WI38 (cell line): ENCODE measurements at regions not wholly inside any gene's neighbourhood (a gene's known extent, or its start where the extent isn't known, plus 50 kb on each side); places are given as distances from the start of the nearest gene placed in this dataset.

Source experiments
- H3K4me3 ChIP-seq: 2 replicates; pipeline ENCODE4 v1.5.1; 2011; ENCODE audit warnings: low read depth, mild to moderate bottlenecking, control low read depth, low read length
- TF ChIP-seq, protein P1 (sequence below): IDR thresholded peaks from 2 replicates; pipeline ENCODE4 v1.5.1; 2012; ENCODE audit warnings: low read depth, mild to moderate bottlenecking, control low read depth, low read length

DNA sequence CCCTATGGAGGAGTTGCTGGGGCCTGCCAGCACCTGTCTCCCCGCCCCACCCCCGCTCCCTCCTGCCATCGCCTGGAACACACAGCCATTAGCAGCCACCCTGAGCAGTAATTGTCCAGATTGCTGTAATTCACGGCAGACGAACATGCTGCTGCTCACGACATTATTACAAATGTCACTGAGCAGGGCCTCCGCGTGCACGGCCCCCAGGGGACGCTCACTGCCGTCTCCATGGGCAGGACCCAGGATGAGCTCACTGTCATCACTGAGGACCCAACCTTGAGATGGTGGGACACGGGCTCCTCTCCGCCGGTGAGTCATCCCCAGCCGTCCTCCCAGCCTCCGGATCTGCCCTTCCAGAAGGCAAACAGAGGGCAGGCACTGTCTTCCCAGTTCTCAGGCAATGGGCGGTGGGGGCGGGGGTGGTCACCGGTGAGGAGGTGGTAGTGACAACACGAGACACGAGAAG lies 100.4 kb downstream of the RFLNA start:
- TF ChIP-seq, protein P1, sequence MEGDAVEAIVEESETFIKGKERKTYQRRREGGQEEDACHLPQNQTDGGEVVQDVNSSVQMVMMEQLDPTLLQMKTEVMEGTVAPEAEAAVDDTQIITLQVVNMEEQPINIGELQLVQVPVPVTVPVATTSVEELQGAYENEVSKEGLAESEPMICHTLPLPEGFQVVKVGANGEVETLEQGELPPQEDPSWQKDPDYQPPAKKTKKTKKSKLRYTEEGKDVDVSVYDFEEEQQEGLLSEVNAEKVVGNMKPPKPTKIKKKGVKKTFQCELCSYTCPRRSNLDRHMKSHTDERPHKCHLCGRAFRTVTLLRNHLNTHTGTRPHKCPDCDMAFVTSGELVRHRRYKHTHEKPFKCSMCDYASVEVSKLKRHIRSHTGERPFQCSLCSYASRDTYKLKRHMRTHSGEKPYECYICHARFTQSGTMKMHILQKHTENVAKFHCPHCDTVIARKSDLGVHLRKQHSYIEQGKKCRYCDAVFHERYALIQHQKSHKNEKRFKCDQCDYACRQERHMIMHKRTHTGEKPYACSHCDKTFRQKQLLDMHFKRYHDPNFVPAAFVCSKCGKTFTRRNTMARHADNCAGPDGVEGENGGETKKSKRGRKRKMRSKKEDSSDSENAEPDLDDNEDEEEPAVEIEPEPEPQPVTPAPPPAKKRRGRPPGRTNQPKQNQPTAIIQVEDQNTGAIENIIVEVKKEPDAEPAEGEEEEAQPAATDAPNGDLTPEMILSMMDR, result no peak
- H3K4me3 ChIP-seq, result no peak overlapping the region

DNA sequence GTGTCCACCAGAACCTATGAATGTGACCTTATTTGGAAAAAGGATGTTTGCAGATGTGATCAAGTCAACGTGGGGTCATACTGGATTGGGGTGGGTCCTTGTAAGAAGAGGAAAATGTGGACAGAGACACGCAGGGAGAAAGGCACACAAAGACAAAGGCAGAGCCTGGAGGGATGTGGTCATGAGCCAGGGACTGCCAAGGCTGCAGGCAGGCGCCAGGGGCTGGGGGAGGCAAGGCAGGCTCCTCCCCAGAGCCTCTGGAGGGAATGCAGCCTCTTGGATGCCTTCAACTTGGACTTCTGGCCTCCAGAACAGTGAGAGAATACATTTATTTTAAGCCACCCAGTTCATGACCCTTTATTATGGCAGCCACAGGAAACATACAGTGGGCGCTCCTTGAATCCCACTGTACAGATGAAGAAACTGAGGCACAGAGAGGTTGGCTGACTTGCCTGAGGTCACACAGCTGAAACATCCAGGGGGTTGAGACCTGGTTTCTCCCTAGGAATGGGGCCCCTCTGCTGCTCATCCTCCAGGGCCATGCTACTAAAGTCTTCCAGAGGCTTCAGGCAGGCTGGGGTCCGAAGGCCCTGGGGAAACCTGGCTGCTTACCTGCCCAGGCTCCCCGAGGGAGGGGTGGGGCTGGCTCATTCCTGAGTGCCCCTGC lies 99.7 kb downstream of the RFLNA start:
- TF ChIP-seq, protein P1, result no peak
- H3K4me3 ChIP-seq, result no peak overlapping the region

DNA sequence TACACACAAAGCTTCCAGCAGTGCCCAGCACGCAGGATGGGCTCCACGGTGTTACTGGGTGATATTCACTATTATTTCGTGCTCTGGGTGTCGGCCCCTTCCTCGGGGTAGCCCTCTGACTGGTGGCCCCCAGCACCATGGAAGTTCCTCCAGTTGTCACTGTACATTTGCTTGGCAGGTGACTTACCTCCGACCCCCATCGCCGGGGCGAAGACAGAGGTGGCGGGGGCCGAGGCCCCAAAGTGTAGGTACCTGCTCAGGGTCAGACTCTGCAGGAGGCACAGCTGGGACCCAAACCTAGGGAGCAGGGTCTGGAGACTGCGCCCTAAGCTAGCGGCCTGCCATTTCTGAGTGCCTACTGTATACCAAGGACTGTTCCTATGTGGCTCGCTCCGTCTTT lies 98.9 kb downstream of the RFLNA start:
- TF ChIP-seq, protein P1, result no peak
- H3K4me3 ChIP-seq, result no peak overlapping the region

DNA sequence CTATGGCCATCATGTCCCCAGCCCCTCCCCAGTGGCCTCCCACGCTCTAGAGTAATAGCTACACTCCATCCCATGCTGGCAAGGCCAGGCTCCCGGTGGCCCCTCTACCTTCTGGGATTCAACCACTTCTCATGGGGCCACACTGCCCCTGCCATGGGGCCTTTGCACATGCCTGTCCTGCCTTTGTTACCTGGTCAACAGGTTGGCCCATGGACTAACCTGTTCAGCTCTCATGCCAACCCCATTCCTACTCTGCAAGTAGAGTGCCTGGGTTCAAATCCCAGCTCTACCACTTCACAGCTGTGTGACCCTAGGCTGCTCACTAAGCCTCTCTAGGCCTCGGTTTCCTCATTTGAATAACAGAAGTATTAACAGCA lies 98.5 kb downstream of the RFLNA start:
- TF ChIP-seq, protein P1, result no peak
- H3K4me3 ChIP-seq, result no peak overlapping the region

DNA sequence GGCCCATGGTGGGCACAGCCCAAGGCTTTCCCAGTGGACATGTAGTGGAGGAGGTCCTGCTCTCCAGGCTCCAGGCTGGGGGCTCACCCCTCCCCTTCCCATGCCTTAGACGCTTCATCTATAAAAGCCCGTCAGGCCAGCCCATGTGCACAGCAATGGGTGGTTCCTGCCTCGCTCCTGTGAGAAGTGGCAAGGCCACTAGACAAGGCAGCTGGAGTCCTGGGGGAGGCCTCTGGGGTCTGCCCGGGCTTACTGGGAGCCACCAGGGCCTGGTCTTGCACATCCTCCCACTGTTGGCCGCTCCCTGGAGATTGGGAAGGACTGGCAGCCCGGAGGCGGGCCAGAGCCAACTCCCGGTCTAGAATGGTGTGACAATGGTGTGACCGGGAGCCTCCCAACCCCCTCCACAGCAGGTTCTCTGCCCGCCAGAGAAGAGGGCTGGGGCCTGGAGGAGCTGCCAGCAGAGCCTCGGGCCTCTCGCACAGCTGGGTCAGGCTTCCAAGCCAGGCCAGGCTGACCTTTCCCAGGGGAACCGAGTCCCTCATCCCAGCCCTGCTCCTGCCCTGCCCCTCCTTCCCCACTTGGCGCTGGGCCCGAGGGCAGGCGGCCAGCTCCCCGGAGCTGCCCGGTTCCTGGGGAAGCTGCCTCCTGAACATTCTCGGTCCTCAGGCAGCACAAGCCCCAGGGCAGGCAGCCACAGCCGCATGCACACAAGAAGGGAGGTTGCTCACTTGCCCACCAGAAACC lies 97.9 kb downstream of the RFLNA start:
- no peak overlapping the region for H3K4me3 ChIP-seq
- TF ChIP-seq, protein P1, result no peak

DNA sequence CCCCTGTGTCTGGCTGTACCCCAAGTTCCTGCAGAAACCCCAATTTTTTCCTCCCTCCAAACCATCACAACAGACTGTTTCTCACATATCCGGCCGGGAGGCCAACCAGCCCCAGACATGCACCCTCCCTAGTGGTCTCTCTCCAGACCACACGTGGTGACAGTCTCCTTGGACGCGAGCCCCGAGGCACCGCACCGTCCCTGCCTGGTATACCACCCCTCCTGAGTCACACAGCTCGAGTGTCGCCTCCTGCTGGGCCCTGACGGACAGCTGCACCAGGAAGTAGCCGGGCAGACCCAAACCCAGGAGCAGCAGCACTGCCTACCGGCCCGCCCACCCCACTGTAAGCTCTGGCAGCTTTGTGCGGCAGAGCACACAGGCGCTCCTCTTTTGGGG lies 97.4 kb downstream of the RFLNA start:
- TF ChIP-seq, protein P1, result no peak
- no peak overlapping the region for H3K4me3 ChIP-seq
